HEK293 (cell line): ENCODE measurements at regions not wholly inside any gene's neighbourhood (a gene's known extent, or its start where the extent isn't known, plus 50 kb on each side); places are given as distances from the start of the nearest gene placed in this dataset.

Source experiments
- CTCF ChIA-PET: fragments of 350-600 bp; formaldehyde crosslinking; extraction: SDS; loops from one replicate; lab custom pipeline; 2021; ENCODE audit warnings: antibody characterized with exemption; lab: Yijun Ruan, JAX
- POLR2A ChIA-PET: fragments of 300-600 bp; formaldehyde crosslinking; extraction: SDS; loops from one replicate; lab custom pipeline; 2020; ENCODE audit warnings: antibody characterized with exemption, inconsistent platforms; lab: Yijun Ruan, JAX
- H3K27ac ChIP-seq: fragments of 200-500 bp; sonication (Bioruptor generic); 2 replicates; pipeline ENCODE4 v1.5.1; 2014; ENCODE audit warnings: low read depth, low read length, control low read depth, inconsistent platforms; ENCODE audit errors: extremely low read depth
- H3K36me3 ChIP-seq, 2 experiments: fragments of 200-500 bp in 1 of 2; sonication (Bioruptor generic) in 1 of 2; 1 replicate in 1 of 2; 2 replicates in 1 of 2; pipeline ENCODE4 v1.5.1; 2014 to 2017; ENCODE audit warnings: inconsistent platforms in 2 of 2, low read length in 2 of 2; ENCODE audit not compliant: control insufficient read depth in 2 of 2, insufficient read depth in 1 of 2
- H3K4me1 ChIP-seq: fragments of 200-500 bp; sonication (Bioruptor generic); 2 replicates; pipeline ENCODE4 v1.5.1; 2014; ENCODE audit warnings: mild to moderate bottlenecking, low read length, inconsistent platforms; ENCODE audit not compliant: control insufficient read depth, insufficient read depth
- H3K4me3 ChIP-seq: 2 replicates; pipeline ENCODE4 v1.5.1; 2011; ENCODE audit warnings: low read depth, mild to moderate bottlenecking, control low read depth, low read length, moderate library complexity
- H3K9me3 ChIP-seq: fragments of 200-500 bp; sonication (Bioruptor generic); 2 replicates; pipeline ENCODE4 v1.5.1; 2014; ENCODE audit warnings: low read depth, low read length, inconsistent platforms; ENCODE audit not compliant: control insufficient read depth, insufficient read depth
- BCL11B ChIP-seq: fragments of 450-650 bp; formaldehyde crosslinking; IDR thresholded peaks from 2 replicates; pipeline ENCODE4 v1.5.1; 2016; ENCODE audit warnings: low read depth, missing biosample characterization, missing genetic modification characterization
- FEZF1 ChIP-seq: fragments of 450-650 bp; formaldehyde crosslinking; IDR thresholded peaks from 2 replicates; pipeline ENCODE4 v1.5.1; 2016; ENCODE audit warnings: missing biosample characterization, missing genetic modification characterization
- KLF10 ChIP-seq: fragments of 450-650 bp; IDR thresholded peaks from 2 replicates; pipeline ENCODE4 v1.5.1; 2018; ENCODE audit warnings: missing biosample characterization, mild to moderate bottlenecking, missing genetic modification characterization
- OSR2 ChIP-seq: fragments of 450-650 bp; formaldehyde crosslinking; IDR thresholded peaks from 2 replicates; pipeline ENCODE4 v1.5.1; 2016; ENCODE audit warnings: missing biosample characterization, missing genetic modification characterization
- SETDB1 ChIP-seq: IDR thresholded peaks from one replicate; pipeline ENCODE4 v1.6.1; 2017; ENCODE audit warnings: mild to moderate bottlenecking, low read length, moderate library complexity, mixed read lengths; ENCODE audit not compliant: insufficient read length
- YY1 ChIP-seq: fragments of 450-650 bp; formaldehyde crosslinking; IDR thresholded peaks from 2 replicates; pipeline ENCODE4 v1.5.1; 2018; ENCODE audit warnings: missing biosample characterization, missing genetic modification characterization
- ZBTB17 ChIP-seq: fragments of 450-650 bp; formaldehyde crosslinking; IDR thresholded peaks from 2 replicates; pipeline ENCODE4 v1.5.1; 2016; ENCODE audit warnings: missing biosample characterization, missing genetic modification characterization
- ZEB2 ChIP-seq: fragments of 450-650 bp; formaldehyde crosslinking; IDR thresholded peaks from 2 replicates; pipeline ENCODE4 v1.5.1; 2016; ENCODE audit warnings: missing biosample characterization, missing genetic modification characterization
- ZFHX2 ChIP-seq: fragments of 450-650 bp; formaldehyde crosslinking; conservative IDR thresholded peaks from 2 replicates; pipeline ENCODE4 v1.5.1; 2016; ENCODE audit warnings: missing biosample characterization, missing genetic modification characterization
- ZIC2 ChIP-seq: fragments of 450-650 bp; formaldehyde crosslinking; IDR thresholded peaks from 2 replicates; pipeline ENCODE4 v1.5.1; 2016; ENCODE audit warnings: missing biosample characterization, missing genetic modification characterization
- ZNF169 ChIP-seq: fragments of 450-650 bp; formaldehyde crosslinking; IDR thresholded peaks from 2 replicates; pipeline ENCODE4 v1.5.1; 2016; ENCODE audit warnings: missing biosample characterization, missing genetic modification characterization
- ZNF184 ChIP-seq: fragments of 450-650 bp; IDR thresholded peaks from 2 replicates; pipeline ENCODE4 v1.5.1; 2018; ENCODE audit warnings: missing biosample characterization, mild to moderate bottlenecking, missing genetic modification characterization
- ZNF274 ChIP-seq, 2 experiments: fragments of 200-500 bp in 1 of 2; fragments of 450-650 bp in 1 of 2; sonication (Bioruptor generic) in 1 of 2; formaldehyde crosslinking in 1 of 2; IDR thresholded peaks; 2 replicates each; pipeline versions ENCODE4 v1.5.1 to v1.6.1; 2014 to 2016; ENCODE audit warnings: borderline replicate concordance in 1 of 2, inconsistent platforms in 1 of 2, low read length in 1 of 2, missing biosample characterization in 1 of 2, missing genetic modification characterization in 1 of 2
- ZNF324 ChIP-seq: fragments of 450-650 bp; formaldehyde crosslinking; IDR thresholded peaks from 2 replicates; pipeline ENCODE4 v1.5.1; 2016; ENCODE audit warnings: missing biosample characterization, missing genetic modification characterization
- ZNF423 ChIP-seq: fragments of 450-650 bp; formaldehyde crosslinking; IDR thresholded peaks from 2 replicates; pipeline ENCODE4 v1.5.1; 2016; ENCODE audit warnings: missing biosample characterization, missing genetic modification characterization
- ZNF426 ChIP-seq: fragments of 450-650 bp; formaldehyde crosslinking; IDR thresholded peaks from 2 replicates; pipeline ENCODE4 v1.5.1; 2017; ENCODE audit warnings: missing biosample characterization, missing genetic modification characterization, mild to moderate bottlenecking, inconsistent platforms, moderate library complexity
- ZNF596 ChIP-seq: fragments of 450-650 bp; IDR thresholded peaks from 2 replicates; pipeline ENCODE4 v1.5.0; 2018; ENCODE audit warnings: missing biosample characterization, mild to moderate bottlenecking, missing genetic modification characterization, moderate library complexity
- ZNF768 ChIP-seq: fragments of 450-650 bp; formaldehyde crosslinking; IDR thresholded peaks from 2 replicates; pipeline ENCODE4 v1.5.1; 2018; ENCODE audit warnings: missing biosample characterization, mild to moderate bottlenecking, missing genetic modification characterization
- ZNF776 ChIP-seq: fragments of 450-650 bp; formaldehyde crosslinking; IDR thresholded peaks from 2 replicates; pipeline ENCODE4 v1.5.0; 2017; ENCODE audit warnings: missing biosample characterization, missing genetic modification characterization, borderline replicate concordance
- TF ChIP-seq, protein P1 (sequence below): fragments of 450-650 bp; formaldehyde crosslinking; IDR thresholded peaks from 2 replicates; pipeline ENCODE4 v1.5.1; 2016; ENCODE audit warnings: missing biosample characterization, missing genetic modification characterization
- TF ChIP-seq, protein P2 (sequence below): fragments of 450-650 bp; formaldehyde crosslinking; IDR thresholded peaks from 2 replicates; pipeline ENCODE4 v1.5.1; 2016; ENCODE audit warnings: missing biosample characterization, missing genetic modification characterization
- TF ChIP-seq, protein P3 (sequence below): fragments of 450-650 bp; formaldehyde crosslinking; IDR thresholded peaks from 2 replicates; pipeline ENCODE4 v1.5.1; 2016; ENCODE audit warnings: missing biosample characterization, missing genetic modification characterization

DNA sequence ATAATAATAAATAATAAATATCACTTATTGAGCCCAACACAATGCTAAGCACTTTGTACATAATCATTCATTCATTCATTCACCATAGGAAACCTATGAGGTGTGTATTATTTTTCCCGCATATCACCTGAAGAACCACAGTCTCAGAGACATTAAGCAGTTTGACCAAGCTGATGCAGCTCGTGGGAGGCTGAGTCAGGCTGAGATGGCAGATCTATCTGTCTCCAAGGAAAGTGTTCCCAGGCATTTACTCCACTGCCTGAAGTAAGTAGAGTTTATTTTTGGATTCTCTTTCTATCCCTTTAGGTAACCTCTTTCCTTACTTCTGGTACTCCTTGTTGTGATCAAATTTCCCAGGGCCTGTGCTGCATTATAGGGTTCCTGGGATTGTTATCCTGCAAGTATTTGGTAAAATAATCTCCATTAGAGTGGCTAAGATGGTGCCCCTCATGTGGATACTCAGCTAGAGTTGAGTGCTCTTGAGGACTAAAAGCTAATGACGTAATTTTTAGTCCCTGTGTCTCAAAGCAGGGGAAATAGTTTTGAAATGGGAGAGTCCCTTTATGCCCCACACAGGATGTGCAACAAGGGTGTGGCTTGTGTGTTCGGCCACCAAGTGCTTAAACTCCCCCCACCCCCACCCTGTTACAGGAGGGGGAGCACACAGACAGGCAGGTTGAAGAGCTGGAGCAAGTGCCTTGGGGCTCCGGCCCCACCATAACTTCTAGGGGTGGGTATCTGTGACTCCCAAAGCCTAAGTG lies 467.0 kb downstream of the STIM2 start (continued):
- TF ChIP-seq, protein P1, sequence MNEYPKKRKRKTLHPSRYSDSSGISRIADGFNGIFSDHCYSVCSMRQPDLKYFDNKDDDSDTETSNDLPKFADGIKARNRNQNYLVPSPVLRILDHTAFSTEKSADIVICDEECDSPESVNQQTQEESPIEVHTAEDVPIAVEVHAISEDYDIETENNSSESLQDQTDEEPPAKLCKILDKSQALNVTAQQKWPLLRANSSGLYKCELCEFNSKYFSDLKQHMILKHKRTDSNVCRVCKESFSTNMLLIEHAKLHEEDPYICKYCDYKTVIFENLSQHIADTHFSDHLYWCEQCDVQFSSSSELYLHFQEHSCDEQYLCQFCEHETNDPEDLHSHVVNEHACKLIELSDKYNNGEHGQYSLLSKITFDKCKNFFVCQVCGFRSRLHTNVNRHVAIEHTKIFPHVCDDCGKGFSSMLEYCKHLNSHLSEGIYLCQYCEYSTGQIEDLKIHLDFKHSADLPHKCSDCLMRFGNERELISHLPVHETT: no peak
- TF ChIP-seq ZNF324: no peak
- no peak for TF ChIP-seq FEZF1 (tag by site-specific recombination)
- no peak for TF ChIP-seq ZNF184 (tag by site-specific recombination)
- no peak for TF ChIP-seq ZNF169 (tag by site-specific recombination)

DNA sequence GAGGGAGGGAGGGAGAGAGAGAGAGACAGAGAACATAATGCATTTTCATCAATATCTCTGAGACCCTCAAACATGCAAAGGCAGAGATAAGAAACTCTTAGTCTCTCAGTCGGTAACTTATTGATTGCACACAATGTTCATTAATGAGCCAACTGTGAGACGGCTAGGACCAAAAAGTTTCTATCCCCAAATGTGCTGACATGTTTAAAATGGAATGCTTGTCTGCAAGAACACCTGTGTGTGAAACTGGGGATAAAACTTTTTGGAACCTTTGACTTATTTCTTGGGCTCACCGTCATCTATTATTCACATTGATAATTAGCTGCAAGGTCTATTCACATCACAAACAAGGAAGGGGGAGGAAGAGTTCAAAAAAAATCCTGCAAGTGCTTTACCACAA lies 477.9 kb downstream of the STIM2 start:
- TF ChIP-seq ZNF596 (tag by site-specific recombination) (no peak), OSR2 (tag by site-specific recombination) (no peak), YY1 (tag by site-specific recombination) (no peak), ZEB2 (tag by site-specific recombination) (no peak), ZIC2 (tag by site-specific recombination) (no peak), BCL11B (tag by site-specific recombination) (no peak)
- Histone ChIP-seq H3K9me3 (no peaks in the 10 kb centered on the region), H3K27ac (no peak overlapping the region), H3K4me1 (no peaks in the 10 kb centered on the region), H3K36me3 (no peaks in the 10 kb centered on the region), H3K4me3 (no peak overlapping the region)
- ChIA-PET POLR2A (no interaction called here), CTCF (no interaction called here)

DNA sequence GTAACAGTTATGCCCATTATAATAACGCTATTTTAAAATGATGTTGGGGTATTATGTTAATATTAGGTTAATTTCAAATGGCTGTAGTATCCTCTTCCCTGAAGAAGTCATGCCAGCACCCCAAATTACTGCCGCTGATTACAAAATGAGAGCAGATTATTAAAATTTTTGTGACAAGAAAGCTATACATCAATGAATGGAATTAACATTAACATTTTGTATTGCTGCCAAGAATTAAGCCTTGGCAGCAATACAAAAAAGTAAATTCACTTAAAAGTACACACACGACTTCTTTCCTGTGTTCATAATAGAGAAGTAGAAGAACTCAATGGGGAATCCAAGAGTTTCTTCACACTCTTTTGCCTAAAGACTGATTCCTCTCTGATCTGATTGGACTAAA lies 482.8 kb downstream of the STIM2 start:
- CTCF ChIA-PET: no interaction called here
- no peaks in the 10 kb centered on the region for H3K36me3 ChIP-seq
- TF ChIP-seq, protein P2, sequence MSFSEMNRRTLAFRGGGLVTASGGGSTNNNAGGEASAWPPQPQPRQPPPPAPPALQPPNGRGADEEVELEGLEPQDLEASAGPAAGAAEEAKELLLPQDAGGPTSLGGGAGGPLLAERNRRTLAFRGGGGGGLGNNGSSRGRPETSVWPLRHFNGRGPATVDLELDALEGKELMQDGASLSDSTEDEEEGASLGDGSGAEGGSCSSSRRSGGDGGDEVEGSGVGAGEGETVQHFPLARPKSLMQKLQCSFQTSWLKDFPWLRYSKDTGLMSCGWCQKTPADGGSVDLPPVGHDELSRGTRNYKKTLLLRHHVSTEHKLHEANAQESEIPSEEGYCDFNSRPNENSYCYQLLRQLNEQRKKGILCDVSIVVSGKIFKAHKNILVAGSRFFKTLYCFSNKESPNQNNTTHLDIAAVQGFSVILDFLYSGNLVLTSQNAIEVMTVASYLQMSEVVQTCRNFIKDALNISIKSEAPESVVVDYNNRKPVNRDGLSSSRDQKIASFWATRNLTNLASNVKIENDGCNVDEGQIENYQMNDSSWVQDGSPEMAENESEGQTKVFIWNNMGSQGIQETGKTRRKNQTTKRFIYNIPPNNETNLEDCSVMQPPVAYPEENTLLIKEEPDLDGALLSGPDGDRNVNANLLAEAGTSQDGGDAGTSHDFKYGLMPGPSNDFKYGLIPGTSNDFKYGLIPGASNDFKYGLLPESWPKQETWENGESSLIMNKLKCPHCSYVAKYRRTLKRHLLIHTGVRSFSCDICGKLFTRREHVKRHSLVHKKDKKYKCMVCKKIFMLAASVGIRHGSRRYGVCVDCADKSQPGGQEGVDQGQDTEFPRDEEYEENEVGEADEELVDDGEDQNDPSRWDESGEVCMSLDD (tag by site-specific recombination): no peak
- no peak for TF ChIP-seq ZBTB17 (tag by site-specific recombination)
- no peak for TF ChIP-seq SETDB1
- no peak for TF ChIP-seq ZNF768 (tag by site-specific recombination)
- TF ChIP-seq ZNF776 (tag by site-specific recombination): no peak
- TF ChIP-seq ZFHX2 (tag by site-specific recombination): no peak
- no peak for TF ChIP-seq ZNF423 (tag by site-specific recombination)
- no peak for TF ChIP-seq KLF10 (tag by site-specific recombination)
- TF ChIP-seq, protein P3, sequence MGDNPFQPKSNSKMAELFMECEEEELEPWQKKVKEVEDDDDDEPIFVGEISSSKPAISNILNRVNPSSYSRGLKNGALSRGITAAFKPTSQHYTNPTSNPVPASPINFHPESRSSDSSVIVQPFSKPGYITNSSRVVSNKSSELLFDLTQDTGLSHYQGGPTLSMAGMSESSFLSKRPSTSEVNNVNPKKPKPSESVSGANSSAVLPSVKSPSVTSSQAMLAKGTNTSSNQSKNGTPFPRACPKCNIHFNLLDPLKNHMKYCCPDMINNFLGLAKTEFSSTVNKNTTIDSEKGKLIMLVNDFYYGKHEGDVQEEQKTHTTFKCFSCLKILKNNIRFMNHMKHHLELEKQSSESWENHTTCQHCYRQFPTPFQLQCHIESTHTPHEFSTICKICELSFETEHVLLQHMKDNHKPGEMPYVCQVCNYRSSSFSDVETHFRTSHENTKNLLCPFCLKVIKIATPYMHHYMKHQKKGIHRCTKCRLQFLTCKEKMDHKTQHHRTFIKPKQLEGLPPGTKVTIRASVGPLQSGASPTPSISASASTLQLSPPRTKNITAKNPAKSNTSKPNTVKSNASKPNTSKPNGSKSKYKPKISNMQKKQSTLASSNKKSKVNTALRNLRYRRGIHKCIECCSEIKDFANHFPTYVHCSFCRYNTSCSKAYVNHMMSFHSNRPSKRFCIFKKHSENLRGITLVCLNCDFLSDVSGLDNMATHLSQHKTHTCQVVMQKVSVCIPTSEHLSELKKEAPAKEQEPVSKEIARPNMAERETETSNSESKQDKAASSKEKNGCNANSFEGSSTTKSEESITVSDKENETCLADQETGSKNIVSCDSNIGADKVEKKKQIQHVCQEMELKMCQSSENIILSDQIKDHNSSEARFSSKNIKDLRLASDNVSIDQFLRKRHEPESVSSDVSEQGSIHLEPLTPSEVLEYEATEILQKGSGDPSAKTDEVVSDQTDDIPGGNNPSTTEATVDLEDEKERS: no peak
- no peak for TF ChIP-seq ZNF426
- TF ChIP-seq ZNF274 (IDR thresholded peaks at IDR 0.05; ENCODE audit: low read length): no peak
- TF ChIP-seq ZNF274 (tag by site-specific recombination; IDR thresholded peaks at IDR 0.05; ENCODE audit: borderline replicate concordance): no peak
- H3K27ac ChIP-seq: no peak overlapping the region
- no peak overlapping the region for H3K4me3 ChIP-seq
- POLR2A ChIA-PET: no interaction called here
- no peaks in the 10 kb centered on the region for H3K4me1 ChIP-seq
- no peaks in the 10 kb centered on the region for H3K9me3 ChIP-seq
